ENCODE measurements at regions not wholly inside any gene's neighbourhood (a gene's known extent, or its start where the extent isn't known, plus 50 kb on each side); places are given as distances from the start of the nearest gene placed in this dataset.
A peak's percentile ranks its signal among the peaks of the same experiment; 100 is the strongest.

DNA sequence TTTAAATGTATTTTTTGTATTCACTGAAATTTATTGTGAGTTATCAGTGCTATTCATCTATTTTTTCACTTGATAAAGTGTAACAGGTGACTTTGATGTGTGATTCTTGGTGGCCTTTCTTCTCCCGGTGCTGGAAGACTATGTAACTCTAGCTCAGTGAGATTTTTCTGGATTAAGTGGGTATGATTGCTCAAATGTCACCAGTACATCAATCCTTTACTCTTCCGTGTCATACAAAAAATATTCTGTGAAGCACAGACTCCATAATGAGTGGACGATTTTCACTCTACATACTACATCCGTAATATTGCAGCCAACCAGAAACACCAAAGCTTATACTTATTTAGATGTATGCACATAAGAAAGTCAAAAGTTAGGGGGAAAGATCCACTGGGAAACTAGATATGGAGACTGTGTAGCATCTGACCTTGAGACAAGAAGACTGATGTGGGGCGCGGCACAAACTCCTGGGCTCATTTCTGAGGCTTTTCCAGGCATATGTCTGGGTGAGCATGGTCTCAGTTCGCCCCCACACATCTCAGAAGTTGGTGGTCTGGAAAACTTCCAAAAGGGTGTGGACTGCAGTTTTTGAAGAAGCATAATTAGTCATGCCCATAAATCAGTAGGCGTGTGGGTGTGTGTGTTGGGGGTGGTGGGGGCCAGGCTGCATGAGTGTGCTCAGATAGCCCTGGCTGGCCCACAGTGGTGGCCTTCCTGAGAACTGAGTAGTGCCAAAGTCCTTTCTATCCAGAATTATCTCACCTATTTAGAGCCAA lies 53.9 kb upstream of the TENM3 start:
- Histone ChIP-seq H3K9ac (ENCODE audit: low read length in 3 of 3) (no peak overlapping the region), H3K4me1 (ENCODE audit: control insufficient read depth in 2 of 3, insufficient read depth in 2 of 3, low read depth in 1 of 3, low read length in 3 of 3) (no peaks in the 10 kb centered on the region), H3K4me3 (ENCODE audit: low read length in 3 of 3) (no peak overlapping the region), H3K27me3 (ENCODE audit: control insufficient read depth, insufficient read depth, low read length) (no peaks in the 10 kb centered on the region), H3K27ac (ENCODE audit: low read depth in 2 of 2, low read length in 2 of 2) (no peak overlapping the region), H3K36me3 (ENCODE audit: control insufficient read depth in 2 of 3, insufficient read depth in 3 of 3, low read length in 3 of 3) (no peaks in the 10 kb centered on the region), H3K9me3 (ENCODE audit: control insufficient read depth in 2 of 3, insufficient read depth in 1 of 3, low read length in 3 of 3) (no peaks in the 10 kb centered on the region)
- FAIRE-seq (no peak), DNase-seq (peak in 4 of 5 donors; percentile 71 to 86 (median 82))
- TF ChIP-seq, protein P1, sequence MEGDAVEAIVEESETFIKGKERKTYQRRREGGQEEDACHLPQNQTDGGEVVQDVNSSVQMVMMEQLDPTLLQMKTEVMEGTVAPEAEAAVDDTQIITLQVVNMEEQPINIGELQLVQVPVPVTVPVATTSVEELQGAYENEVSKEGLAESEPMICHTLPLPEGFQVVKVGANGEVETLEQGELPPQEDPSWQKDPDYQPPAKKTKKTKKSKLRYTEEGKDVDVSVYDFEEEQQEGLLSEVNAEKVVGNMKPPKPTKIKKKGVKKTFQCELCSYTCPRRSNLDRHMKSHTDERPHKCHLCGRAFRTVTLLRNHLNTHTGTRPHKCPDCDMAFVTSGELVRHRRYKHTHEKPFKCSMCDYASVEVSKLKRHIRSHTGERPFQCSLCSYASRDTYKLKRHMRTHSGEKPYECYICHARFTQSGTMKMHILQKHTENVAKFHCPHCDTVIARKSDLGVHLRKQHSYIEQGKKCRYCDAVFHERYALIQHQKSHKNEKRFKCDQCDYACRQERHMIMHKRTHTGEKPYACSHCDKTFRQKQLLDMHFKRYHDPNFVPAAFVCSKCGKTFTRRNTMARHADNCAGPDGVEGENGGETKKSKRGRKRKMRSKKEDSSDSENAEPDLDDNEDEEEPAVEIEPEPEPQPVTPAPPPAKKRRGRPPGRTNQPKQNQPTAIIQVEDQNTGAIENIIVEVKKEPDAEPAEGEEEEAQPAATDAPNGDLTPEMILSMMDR (IDR thresholded peaks at IDR 0.05; ENCODE audit: borderline replicate concordance, extremely low read depth, insufficient read depth): no peak
- intact Hi-C loops (cut with DNase I): no loop called here

- H3K36me3 ChIP-seq (ENCODE audit: control insufficient read depth in 2 of 3, insufficient read depth in 3 of 3, low read length in 3 of 3): no peaks in the 10 kb centered on the region
- intact Hi-C loops (cut with DNase I): no loop called here
- FAIRE-seq (no peak), DNase-seq (peak in 3 of 5 donors; percentile 16 to 66 (median 45))
- no peaks in the 10 kb centered on the region for H3K9me3 ChIP-seq (ENCODE audit: control insufficient read depth in 2 of 3, insufficient read depth in 1 of 3, low read length in 3 of 3)
- H3K27me3 ChIP-seq (ENCODE audit: control insufficient read depth, insufficient read depth, low read length): no peaks in the 10 kb centered on the region
- no peaks in the 10 kb centered on the region for H3K4me1 ChIP-seq (ENCODE audit: control insufficient read depth in 2 of 3, insufficient read depth in 2 of 3, low read depth in 1 of 3, low read length in 3 of 3)
- no peak overlapping the region for H3K9ac ChIP-seq (ENCODE audit: low read length in 3 of 3)
- no peak overlapping the region for H3K4me3 ChIP-seq (ENCODE audit: low read length in 3 of 3)
- TF ChIP-seq, protein P1 (IDR thresholded peaks at IDR 0.05; ENCODE audit: borderline replicate concordance, extremely low read depth, insufficient read depth): no peak
- H3K27ac ChIP-seq (ENCODE audit: low read depth in 2 of 2, low read length in 2 of 2): no peak overlapping the region
Observed at GRCh38 chr4:182190306-182190705, 52.9 kb upstream of the TENM3 start.

DNA sequence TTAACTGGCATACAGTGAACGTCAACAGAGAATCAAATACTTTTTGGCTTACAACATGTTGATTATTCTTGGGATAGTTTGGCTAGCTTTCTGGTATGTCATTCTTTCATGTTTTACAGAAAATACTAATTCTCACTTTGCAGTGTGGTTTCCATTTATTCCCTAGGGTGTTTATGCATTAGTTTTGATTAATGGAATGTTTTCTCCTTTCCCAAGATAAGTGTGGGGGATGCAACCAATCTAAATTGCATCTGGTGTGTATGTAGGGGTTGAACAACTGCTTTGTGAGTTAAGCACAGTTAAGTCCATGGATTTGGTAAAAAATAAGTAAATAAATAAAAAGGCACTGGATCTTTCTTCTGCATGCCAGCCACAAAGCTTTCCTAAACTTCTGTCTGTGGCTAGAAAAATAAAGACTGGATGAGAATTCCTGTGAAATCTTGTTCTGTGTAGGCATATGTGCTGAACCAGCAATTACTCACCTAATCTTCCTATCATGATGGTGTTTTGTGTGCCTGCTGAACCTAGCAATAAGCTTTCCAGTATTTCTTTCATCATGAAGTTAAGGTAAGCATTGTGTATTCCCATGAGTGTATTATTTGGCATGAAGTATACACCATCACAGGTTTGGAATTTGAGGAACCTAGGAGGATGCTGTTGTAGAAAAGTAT lies 50.6 kb upstream of the TENM3 start:
- TF ChIP-seq, protein P1 (IDR thresholded peaks at IDR 0.05; ENCODE audit: borderline replicate concordance, extremely low read depth, insufficient read depth): no peak
- Histone ChIP-seq H3K27ac (ENCODE audit: low read depth in 2 of 2, low read length in 2 of 2) (no peak overlapping the region), H3K36me3 (ENCODE audit: control insufficient read depth in 2 of 3, insufficient read depth in 3 of 3, low read length in 3 of 3) (no peaks in the 10 kb centered on the region), H3K4me3 (ENCODE audit: low read length in 3 of 3) (no peak overlapping the region), H3K4me1 (ENCODE audit: control insufficient read depth in 2 of 3, insufficient read depth in 2 of 3, low read depth in 1 of 3, low read length in 3 of 3) (no peaks in the 10 kb centered on the region), H3K9me3 (ENCODE audit: control insufficient read depth in 2 of 3, insufficient read depth in 1 of 3, low read length in 3 of 3) (no peaks in the 10 kb centered on the region), H3K9ac (ENCODE audit: low read length in 3 of 3) (no peak overlapping the region), H3K27me3 (ENCODE audit: control insufficient read depth, insufficient read depth, low read length) (no peaks in the 10 kb centered on the region)
- intact Hi-C loops (cut with DNase I): no loop called here
- FAIRE-seq: no peak
- DNase-seq: no peak

Data from kidney (tissue), 13 donors.